OCI-LY7 (cell line): ENCODE measurements at regions not wholly inside any gene's neighbourhood (a gene's known extent, or its start where the extent isn't known, plus 50 kb on each side); places are given as distances from the start of the nearest gene placed in this dataset.

Experiments
- BruUV-seq: library from RNA; stranded (reverse); fragments of 400-500 nt; replicated peaks from 2 replicates; lab custom pipeline; 2021; lab: Mats Ljungman, UMichigan
- CTCF ChIA-PET: fragments of 300-600 bp; sonication (Branson Sonifier 250); formaldehyde crosslinking; loops from one replicate; lab custom pipeline; 2022; ENCODE audit warnings: antibody characterized with exemption; ENCODE audit not compliant: unreplicated experiment; lab: Charles Lee
- POLR2A ChIA-PET: fragments of 300-600 bp; sonication (Branson Sonifier 250); formaldehyde crosslinking; loops from one replicate; lab custom pipeline; 2022; ENCODE audit warnings: antibody characterized with exemption; lab: Charles Lee
- DNase-seq: peaks from one replicate; pipeline ENCODE4 v3.0.0-alpha.2; 2015; ENCODE audit warnings: low spot score
- H2AFZ ChIP-seq: fragments of 200-600 bp; sonication (generic), shearing (Covaris generic); 2 replicates; pipeline ENCODE4 v1.6.1; 2014; ENCODE audit warnings: mild to moderate bottlenecking, antibody characterized with exemption, low read length, moderate library complexity
- H3K27ac ChIP-seq: fragments of 200-600 bp; sonication (generic); 2 replicates; pipeline ENCODE4 v1.5.1; 2014; ENCODE audit warnings: mixed run types, low read depth, mild to moderate bottlenecking, moderate library complexity, low read length, inconsistent platforms; ENCODE audit not compliant: poor library complexity, severe bottlenecking
- H3K36me3 ChIP-seq: fragments of 200-600 bp; sonication (generic); 2 replicates; pipeline ENCODE4 v1.6.1; 2014; ENCODE audit warnings: mild to moderate bottlenecking, antibody characterized with exemption, low read length, moderate library complexity, mixed read lengths; ENCODE audit not compliant: insufficient read depth
- H3K4me1 ChIP-seq: fragments of 200-600 bp; sonication (generic); 2 replicates; pipeline ENCODE4 v1.5.1; 2014; ENCODE audit warnings: mild to moderate bottlenecking, low read length; ENCODE audit not compliant: insufficient read depth, poor library complexity, severe bottlenecking
- H3K4me2 ChIP-seq: fragments of 200-600 bp; sonication (generic); 2 replicates; pipeline ENCODE4 v1.6.1; 2014; ENCODE audit warnings: mild to moderate bottlenecking, low read length
- H3K4me3 ChIP-seq: fragments of 200-600 bp; sonication (generic); 2 replicates; pipeline ENCODE4 v1.5.1; 2014; ENCODE audit warnings: mild to moderate bottlenecking, low read depth, low read length; ENCODE audit not compliant: poor library complexity, severe bottlenecking
- H3K79me2 ChIP-seq: fragments of 200-600 bp; sonication (generic); 2 replicates; pipeline ENCODE4 v1.6.1; 2016; ENCODE audit warnings: low read depth, mild to moderate bottlenecking, low read length, moderate library complexity, mixed read lengths; ENCODE audit not compliant: insufficient read depth
- H3K9me2 ChIP-seq: fragments of 200-600 bp; sonication (generic); 2 replicates; pipeline ENCODE4 v1.6.1; 2016; ENCODE audit warnings: mild to moderate bottlenecking, low read length, mixed read lengths; ENCODE audit not compliant: insufficient read depth
- H3K9me3 ChIP-seq: fragments of 200-600 bp; sonication (generic); 2 replicates; pipeline ENCODE4 v1.6.1; 2014; ENCODE audit warnings: mild to moderate bottlenecking, mixed run types, low read length, mixed read lengths
- H4K20me1 ChIP-seq: fragments of 200-600 bp; sonication (generic); 2 replicates; pipeline ENCODE4 v1.6.1; 2014; ENCODE audit warnings: mild to moderate bottlenecking, antibody characterized with exemption, low read length, moderate library complexity, mixed read lengths; ENCODE audit not compliant: insufficient read depth
- EZH2phosphoT487 ChIP-seq: fragments of 200-600 bp; sonication (generic); IDR thresholded peaks from 2 replicates; pipeline ENCODE4 v1.6.1; 2018; ENCODE audit warnings: low read depth, borderline replicate concordance, mild to moderate bottlenecking, mixed run types, antibody characterized with exemption, low read length, moderate library complexity, mixed read lengths
- intact Hi-C: fragments of 100-400 bp; cut with micrococcal nuclease; formaldehyde crosslinking; loops from one replicate; pipeline ENCODE4 v1.10.0; 2022; ENCODE audit not compliant: unreplicated experiment
- TF ChIP-seq, protein P1 (sequence below): fragments of 200-600 bp; sonication (generic); conservative IDR thresholded peaks from 2 replicates; pipeline ENCODE4 v1.5.1; 2014; ENCODE audit warnings: mild to moderate bottlenecking, antibody characterized with exemption, low read length, moderate library complexity, mixed read lengths

GRCh38 chr1:5568321-5568720, 423.9 kb downstream of the NPHP4 start:
- POLR2A ChIA-PET = no interaction called here
- H3K9me2 ChIP-seq = no peaks in the 10 kb centered on the region
- no peaks in the 10 kb centered on the region for H4K20me1 ChIP-seq
- H3K79me2 ChIP-seq = no peaks in the 10 kb centered on the region
- no peak overlapping the region for H3K27ac ChIP-seq
- no peaks in the 10 kb centered on the region for H3K36me3 ChIP-seq
- no peak for DNase-seq
- H3K4me1 ChIP-seq = no peaks in the 10 kb centered on the region
- CTCF ChIA-PET = no interaction called here
- H3K4me3 ChIP-seq = no peak overlapping the region
- intact Hi-C loops = no loop called here
- no peaks in the 10 kb centered on the region; the same call in 1 of the 2 replicates for H3K9me3 ChIP-seq
- H3K4me2 ChIP-seq = no peak overlapping the region
- no peak overlapping the region for H2AFZ ChIP-seq
- no TSS peak for BruUV-seq
- TF ChIP-seq, protein P1, sequence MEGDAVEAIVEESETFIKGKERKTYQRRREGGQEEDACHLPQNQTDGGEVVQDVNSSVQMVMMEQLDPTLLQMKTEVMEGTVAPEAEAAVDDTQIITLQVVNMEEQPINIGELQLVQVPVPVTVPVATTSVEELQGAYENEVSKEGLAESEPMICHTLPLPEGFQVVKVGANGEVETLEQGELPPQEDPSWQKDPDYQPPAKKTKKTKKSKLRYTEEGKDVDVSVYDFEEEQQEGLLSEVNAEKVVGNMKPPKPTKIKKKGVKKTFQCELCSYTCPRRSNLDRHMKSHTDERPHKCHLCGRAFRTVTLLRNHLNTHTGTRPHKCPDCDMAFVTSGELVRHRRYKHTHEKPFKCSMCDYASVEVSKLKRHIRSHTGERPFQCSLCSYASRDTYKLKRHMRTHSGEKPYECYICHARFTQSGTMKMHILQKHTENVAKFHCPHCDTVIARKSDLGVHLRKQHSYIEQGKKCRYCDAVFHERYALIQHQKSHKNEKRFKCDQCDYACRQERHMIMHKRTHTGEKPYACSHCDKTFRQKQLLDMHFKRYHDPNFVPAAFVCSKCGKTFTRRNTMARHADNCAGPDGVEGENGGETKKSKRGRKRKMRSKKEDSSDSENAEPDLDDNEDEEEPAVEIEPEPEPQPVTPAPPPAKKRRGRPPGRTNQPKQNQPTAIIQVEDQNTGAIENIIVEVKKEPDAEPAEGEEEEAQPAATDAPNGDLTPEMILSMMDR = no peak
- no peak for TF ChIP-seq EZH2phosphoT487

DNA sequence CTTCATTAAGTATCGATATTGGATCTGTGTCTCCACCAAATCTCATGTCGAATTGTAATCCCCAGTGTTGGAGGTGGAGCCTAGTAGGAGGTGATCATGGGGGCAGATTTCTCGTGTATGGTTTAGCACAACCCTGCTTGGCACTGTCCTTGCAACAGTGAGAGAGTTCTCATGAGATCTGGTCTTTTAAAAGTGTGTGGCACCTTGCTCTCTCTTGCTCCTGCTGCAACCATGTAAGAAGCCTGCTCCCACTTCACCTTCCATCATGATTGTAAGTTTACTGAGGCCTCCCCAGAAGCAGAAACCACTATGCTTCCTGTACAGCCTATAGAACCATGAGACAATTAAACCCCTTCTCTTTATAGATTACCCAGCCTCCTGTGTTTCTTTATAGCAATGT, 424.4 kb downstream of the NPHP4 start:
- Histone ChIP-seq H3K4me3 (no peak overlapping the region), H3K36me3 (no peaks in the 10 kb centered on the region), H3K9me2 (no peaks in the 10 kb centered on the region), H4K20me1 (no peaks in the 10 kb centered on the region), H2AFZ (no peak overlapping the region), H3K4me2 (no peak overlapping the region), H3K27ac (no peak overlapping the region), H3K4me1 (no peaks in the 10 kb centered on the region), H3K79me2 (no peaks in the 10 kb centered on the region), H3K9me3 (no peaks in the 10 kb centered on the region; the same call in 1 of the 2 replicates)
- intact Hi-C loops = no loop called here
- no peak for DNase-seq
- CTCF ChIA-PET = no interaction called here
- TF ChIP-seq, protein P1 = no peak
- TF ChIP-seq EZH2phosphoT487 = no peak
- POLR2A ChIA-PET = no interaction called here
- no TSS peak for BruUV-seq

DNA sequence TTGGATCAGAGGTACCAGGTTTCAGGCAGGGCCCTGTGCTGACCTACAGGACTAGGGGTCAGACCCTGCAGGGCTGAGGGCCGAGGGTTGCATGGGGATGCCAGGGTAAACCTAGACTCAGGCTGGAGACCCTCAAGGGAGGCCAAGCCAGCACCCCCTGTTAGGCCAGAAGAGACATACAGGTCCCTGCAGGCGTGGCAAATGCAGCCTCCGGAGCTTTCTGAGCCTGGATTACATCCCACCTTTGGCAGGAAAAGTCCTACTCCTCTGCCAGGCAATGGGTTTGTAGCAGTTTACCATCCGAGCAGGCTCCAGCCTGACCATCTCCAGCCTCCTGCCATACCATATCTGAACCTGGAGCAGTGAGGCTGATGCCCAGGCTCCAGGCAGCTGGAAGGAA, 425.3 kb downstream of the NPHP4 start:
- CTCF ChIA-PET = no interaction called here
- POLR2A ChIA-PET = no interaction called here
- no TSS peak for BruUV-seq

More for the DNA sequence above, 425.3 kb downstream of the NPHP4 start:
- no peak for DNase-seq
- no peak overlapping the region for H3K4me3 ChIP-seq
- H2AFZ ChIP-seq = no peak overlapping the region
- no peaks in the 10 kb centered on the region for H4K20me1 ChIP-seq
- no peak overlapping the region for H3K27ac ChIP-seq
- H3K79me2 ChIP-seq = no peaks in the 10 kb centered on the region
- H3K9me3 ChIP-seq = no peaks in the 10 kb centered on the region; the same call in 1 of the 2 replicates
- intact Hi-C loops = no loop called here
- H3K4me1 ChIP-seq = no peaks in the 10 kb centered on the region
- no peak overlapping the region for H3K4me2 ChIP-seq
- TF ChIP-seq EZH2phosphoT487 = no peak
- TF ChIP-seq, protein P1 = no peak
- H3K36me3 ChIP-seq = no peaks in the 10 kb centered on the region
- H3K9me2 ChIP-seq = no peaks in the 10 kb centered on the region
